Medulla oblongata (tissue), 1 donor: ENCODE measurements at regions not wholly inside any gene's neighbourhood (a gene's known extent, or its start where the extent isn't known, plus 50 kb on each side); places are given as distances from the start of the nearest gene placed in this dataset.
A peak's percentile ranks its signal among the peaks of the same experiment; 100 is the strongest.
"Not testable (repeated sequence)": the region's sequence is repeated elsewhere in the genome, so short reads cannot be mapped to it uniquely, and the experiment has no call there.

Source experiments
- DNase-seq: peaks from one replicate; pipeline ENCODE4 v3.0.0-alpha.2; 2015; ENCODE audit errors: extremely low spot score

GRCh38 chr15:62502451-62502850 lies 337.4 kb upstream of the C2CD4B start:
- DNase-seq, result no peak

GRCh38 chr15:62503451-62503850 lies 338.4 kb upstream of the C2CD4B start:
- peak; percentile 75 for DNase-seq

GRCh38 chr15:62505762-62506161 lies 340.7 kb upstream of the C2CD4B start:
- no peak for DNase-seq

- no peak for DNase-seq
These were observed 341.2 kb upstream of the C2CD4B start for GRCh38 chr15:62506217-62506805.

- no peak for DNase-seq
These were observed 344.4 kb upstream of the C2CD4B start for GRCh38 chr15:62509395-62509958.

- DNase-seq, result no peak
These were observed 345.7 kb upstream of the C2CD4B start for GRCh38 chr15:62510791-62511190.

- DNase-seq, result no peak
These were observed 347.8 kb upstream of the C2CD4B start for GRCh38 chr15:62512904-62513303.

GRCh38 chr15:62513893-62514292 lies 348.8 kb upstream of the C2CD4B start:
- DNase-seq, result no peak

- no peak for DNase-seq
These were observed 350.8 kb upstream of the C2CD4B start for GRCh38 chr15:62515696-62516395.

- no peak for DNase-seq
These were observed 352.5 kb upstream of the C2CD4B start for GRCh38 chr15:62517541-62517940.

- not testable (repeated sequence) for DNase-seq
These were observed 353.6 kb upstream of the C2CD4B start for GRCh38 chr15:62518666-62519065.

GRCh38 chr15:62519900-62520299 lies 354.8 kb upstream of the C2CD4B start:
- DNase-seq, result no peak

- DNase-seq, result no peak
These were observed 355.8 kb upstream of the C2CD4B start for GRCh38 chr15:62520887-62521286.

- no peak for DNase-seq
These were observed 356.3 kb upstream of the C2CD4B start for GRCh38 chr15:62521396-62521795.

GRCh38 chr15:62524848-62525247 lies 359.8 kb upstream of the C2CD4B start:
- DNase-seq, result no peak

- no peak for DNase-seq
These were observed 362.3 kb upstream of the C2CD4B start for GRCh38 chr15:62527387-62527786.

GRCh38 chr15:62528505-62528904 lies 363.4 kb upstream of the C2CD4B start:
- DNase-seq, result no peak

GRCh38 chr15:62532367-62532766 lies 367.3 kb upstream of the C2CD4B start:
- no peak for DNase-seq

- no peak for DNase-seq
These were observed 368.6 kb upstream of the C2CD4B start for GRCh38 chr15:62533687-62534086.

GRCh38 chr15:62534996-62535395 lies 369.9 kb upstream of the C2CD4B start:
- no peak for DNase-seq

- no peak for DNase-seq
These were observed 374.2 kb upstream of the C2CD4B start for GRCh38 chr15:62539236-62539635.

- no peak for DNase-seq
These were observed 376.2 kb upstream of the C2CD4B start for GRCh38 chr15:62541250-62541649.

- no peak for DNase-seq
These were observed 376.8 kb upstream of the C2CD4B start for GRCh38 chr15:62541846-62542245.
